ENCODE measurements at regions not wholly inside any gene's neighbourhood (a gene's known extent, or its start where the extent isn't known, plus 50 kb on each side); places are given as distances from the start of the nearest gene placed in this dataset.
"Not testable (repeated sequence)": the region's sequence is repeated elsewhere in the genome, so short reads cannot be mapped to it uniquely, and the experiment has no call there.

- not testable (repeated sequence) for TF ChIP-seq POLR2A, CTCF (IDR thresholded peaks at IDR 0.05)
Measured at GRCh38 chr9:67257894-67258293, 265.5 kb upstream of the SPATA31A3 start.

All from body of pancreas (tissue), 4 donors.